ENCODE measurements at regions not wholly inside any gene's neighbourhood (a gene's known extent, or its start where the extent isn't known, plus 50 kb on each side); places are given as distances from the start of the nearest gene placed in this dataset.

GRCh38 chr1:25038699-25039098 is 108.6 kb upstream of the RUNX3 start:
- TF ChIP-seq CTCF (CRISPR knock-in tag; IDR thresholded peaks at IDR 0.05), result no peak
- no peak for TF ChIP-seq REST (IDR thresholded peaks at IDR 0.05; ENCODE audit: borderline replicate concordance in 1 of 2, low read depth in 1 of 2, low read length in 2 of 2)
- TF ChIP-seq RNF219 (CRISPR knock-in tag; IDR thresholded peaks at IDR 0.05), result no peak
- TF ChIP-seq EZH2 (conservative IDR thresholded peaks at IDR 0.05; ENCODE audit: low read depth, low read length), result no peak
- TF ChIP-seq PLRG1 (conservative IDR thresholded peaks at IDR 0.05), result no peak
- no peak for TF ChIP-seq FOXP4 (CRISPR knock-in tag; IDR thresholded peaks at IDR 0.05)
- TF ChIP-seq ATF2 (CRISPR knock-in tag; IDR thresholded peaks at IDR 0.05), result no peak
- no peak for TF ChIP-seq NFATC3 (CRISPR knock-in tag; IDR thresholded peaks at IDR 0.05)
- TF ChIP-seq ZNF274 (CRISPR knock-in tag; IDR thresholded peaks at IDR 0.05), result no peak
- TF ChIP-seq ZNF792 (CRISPR knock-in tag; IDR thresholded peaks at IDR 0.05), result no peak
- no peak for TF ChIP-seq ZNF704 (CRISPR knock-in tag; IDR thresholded peaks at IDR 0.05; ENCODE audit: borderline replicate concordance)
- TF ChIP-seq ZKSCAN8 (CRISPR knock-in tag; IDR thresholded peaks at IDR 0.05; ENCODE audit: borderline replicate concordance), result no peak
- TF ChIP-seq RFX5 (IDR thresholded peaks at IDR 0.05; ENCODE audit: low read depth, low read length), result no peak
- no peak for TF ChIP-seq SMARCE1 (IDR thresholded peaks at IDR 0.05; ENCODE audit: borderline replicate concordance)

Data from HepG2 (cell line).